K562 (cell line): ENCODE measurements at regions not wholly inside any gene's neighbourhood (a gene's known extent, or its start where the extent isn't known, plus 50 kb on each side); places are given as distances from the start of the nearest gene placed in this dataset.

Experiments
- BMI1 ChIP-seq: fragments of 150-350 bp; IDR thresholded peaks from 2 replicates; pipeline ENCODE4 v1.6.1; 2014; ENCODE audit warnings: low read length
- CREB1 ChIP-seq, 2 experiments: sonication (generic) in 1 of 2; formaldehyde crosslinking in 1 of 2; IDR thresholded peaks; 2 replicates each; pipeline versions ENCODE4 v1.6.1 to v1.8.0; 2012 to 2022; ENCODE audit warnings: inconsistent platforms in 1 of 2, mild to moderate bottlenecking in 1 of 2, missing genetic modification reagents in 1 of 2, moderate library complexity in 1 of 2
- ZNF224 ChIP-seq: sonication (generic); formaldehyde crosslinking; IDR thresholded peaks from 2 replicates; pipeline ENCODE4 v1.8.0; 2022; ENCODE audit warnings: mild to moderate bottlenecking, missing genetic modification reagents
- ZNF766 ChIP-seq: fragments of 200-800 bp; sonication (Bioruptor generic); conservative IDR thresholded peaks from 2 replicates; pipeline ENCODE4 v1.6.1; 2016; ENCODE audit warnings: missing genetic modification characterization, missing compliant biosample characterization
- TF ChIP-seq, protein P1 (sequence below), 3 experiments: fragments of 200-800 bp in 1 of 3; fragments of 250-450 bp in 1 of 3; fragments of 450-650 bp in 1 of 3; sonication (Bioruptor Pico) in 1 of 3; sonication (Bioruptor generic) in 1 of 3; formaldehyde crosslinking in 1 of 3; IDR thresholded peaks; 2 replicates each; pipeline versions ENCODE4 v1.6.1 to v1.8.0; 2016 to 2022; ENCODE audit warnings: mild to moderate bottlenecking in 2 of 3, missing genetic modification characterization in 2 of 3, missing compliant biosample characterization in 1 of 3, moderate library complexity in 1 of 3

DNA sequence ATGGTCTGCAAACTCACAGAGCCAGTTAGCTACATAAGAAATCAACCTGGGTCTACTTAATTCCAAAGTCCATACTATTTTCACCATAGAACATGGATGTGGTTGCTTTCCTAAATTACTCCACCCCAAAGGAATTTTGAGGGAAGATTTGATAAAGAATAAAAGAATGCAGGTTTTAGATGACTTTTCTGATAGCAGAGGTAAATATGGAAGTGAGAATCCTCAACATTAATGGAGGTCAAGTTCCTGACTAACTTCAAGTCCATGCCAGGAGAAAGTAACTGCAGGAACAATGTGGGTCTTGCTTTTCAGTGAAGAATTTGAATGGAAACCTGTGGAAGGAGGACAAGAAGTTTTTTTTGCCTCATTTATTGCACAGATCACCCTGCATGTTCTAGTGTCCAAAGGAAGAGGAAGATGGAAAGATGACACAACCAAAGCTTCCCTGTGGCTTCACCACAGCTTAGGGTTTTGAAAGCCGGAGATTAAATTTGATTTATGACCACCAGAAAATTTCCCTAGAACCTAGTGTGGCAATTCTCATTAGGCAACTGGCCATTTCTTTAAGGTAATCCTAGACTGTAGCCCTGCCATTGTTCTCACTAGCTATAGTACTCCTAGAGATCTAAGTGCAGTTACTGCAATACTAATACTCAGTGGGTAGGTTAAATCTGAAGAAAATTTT, 429.7 kb downstream of the RAP2B start:
- TF ChIP-seq ZNF224 (CRISPR knock-in tag) (no peak), ZNF766 (CRISPR knock-in tag) (no peak), CREB1 (IDR thresholded peaks at IDR 0.05) (no peak), CREB1 (CRISPR knock-in tag; IDR thresholded peaks at IDR 0.05) (no peak), BMI1 (no peak)
- TF ChIP-seq, protein P1, sequence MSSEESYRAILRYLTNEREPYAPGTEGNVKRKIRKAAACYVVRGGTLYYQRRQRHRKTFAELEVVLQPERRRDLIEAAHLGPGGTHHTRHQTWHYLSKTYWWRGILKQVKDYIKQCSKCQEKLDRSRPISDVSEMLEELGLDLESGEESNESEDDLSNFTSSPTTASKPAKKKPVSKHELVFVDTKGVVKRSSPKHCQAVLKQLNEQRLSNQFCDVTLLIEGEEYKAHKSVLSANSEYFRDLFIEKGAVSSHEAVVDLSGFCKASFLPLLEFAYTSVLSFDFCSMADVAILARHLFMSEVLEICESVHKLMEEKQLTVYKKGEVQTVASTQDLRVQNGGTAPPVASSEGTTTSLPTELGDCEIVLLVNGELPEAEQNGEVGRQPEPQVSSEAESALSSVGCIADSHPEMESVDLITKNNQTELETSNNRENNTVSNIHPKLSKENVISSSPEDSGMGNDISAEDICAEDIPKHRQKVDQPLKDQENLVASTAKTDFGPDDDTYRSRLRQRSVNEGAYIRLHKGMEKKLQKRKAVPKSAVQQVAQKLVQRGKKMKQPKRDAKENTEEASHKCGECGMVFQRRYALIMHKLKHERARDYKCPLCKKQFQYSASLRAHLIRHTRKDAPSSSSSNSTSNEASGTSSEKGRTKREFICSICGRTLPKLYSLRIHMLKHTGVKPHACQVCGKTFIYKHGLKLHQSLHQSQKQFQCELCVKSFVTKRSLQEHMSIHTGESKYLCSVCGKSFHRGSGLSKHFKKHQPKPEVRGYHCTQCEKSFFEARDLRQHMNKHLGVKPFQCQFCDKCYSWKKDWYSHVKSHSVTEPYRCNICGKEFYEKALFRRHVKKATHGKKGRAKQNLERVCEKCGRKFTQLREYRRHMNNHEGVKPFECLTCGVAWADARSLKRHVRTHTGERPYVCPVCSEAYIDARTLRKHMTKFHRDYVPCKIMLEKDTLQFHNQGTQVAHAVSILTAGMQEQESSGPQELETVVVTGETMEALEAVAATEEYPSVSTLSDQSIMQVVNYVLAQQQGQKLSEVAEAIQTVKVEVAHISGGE (CRISPR knock-in tag; IDR thresholded peaks at IDR 0.05), result no peak
